HL-60 (cell line): ENCODE measurements at regions not wholly inside any gene's neighbourhood (a gene's known extent, or its start where the extent isn't known, plus 50 kb on each side); places are given as distances from the start of the nearest gene placed in this dataset.
"Not testable (repeated sequence)": the region's sequence is repeated elsewhere in the genome, so short reads cannot be mapped to it uniquely, and the experiment has no call there.

ENCODE experiments used
- DNase-seq, 2 experiments: peaks; one replicate each; pipeline ENCODE4 v3.0.0-alpha.2; 2010 to 2020; ENCODE audit warnings: low read depth in 1 of 2, low spot score in 1 of 2
- H3K27ac ChIP-seq: fragments of 250-450 bp; sonication (Bioruptor Pico); replicated peaks from 2 replicates; pipeline ENCODE4 v1.5.1; 2020; ENCODE audit warnings: mild to moderate bottlenecking, moderate library complexity
- H3K27me3 ChIP-seq: fragments of 250-450 bp; sonication (Bioruptor Pico); 2 replicates; pipeline ENCODE4 v1.5.1; 2021; ENCODE audit warnings: mild to moderate bottlenecking, moderate library complexity; ENCODE audit not compliant: insufficient read depth, poor library complexity, severe bottlenecking
- H3K4me3 ChIP-seq: replicated peaks from 2 replicates; pipeline ENCODE4 v1.5.1; 2011; ENCODE audit warnings: mild to moderate bottlenecking, control low read depth, low read length; ENCODE audit not compliant: insufficient read depth
- CTCF ChIP-seq: IDR thresholded peaks from one replicate; pipeline ENCODE4 v1.5.1; 2011; ENCODE audit warnings: low read length, control low read depth, inconsistent platforms; ENCODE audit not compliant: insufficient read depth
- GABPA ChIP-seq: IDR thresholded peaks from 2 replicates; pipeline ENCODE4 v1.6.1; 2012; ENCODE audit warnings: low read depth
- POLR2AphosphoS5 ChIP-seq: IDR thresholded peaks from 2 replicates; pipeline ENCODE4 v1.6.1; 2012; ENCODE audit warnings: low read depth
- REST ChIP-seq: IDR thresholded peaks from 2 replicates; pipeline ENCODE4 v1.6.1; 2012; ENCODE audit warnings: low read depth; ENCODE audit not compliant: insufficient replicate concordance
- SPI1 ChIP-seq: IDR thresholded peaks from 2 replicates; pipeline ENCODE4 v1.6.1; 2012; ENCODE audit warnings: low read depth, mild to moderate bottlenecking, borderline replicate concordance

- Histone ChIP-seq H3K27me3 (no peaks in the 10 kb centered on the region), H3K4me3 (no peak overlapping the region), H3K27ac (no peak overlapping the region)
- no peak for DNase-seq
- TF ChIP-seq REST (no peak), SPI1 (no peak), CTCF (no peak), GABPA (no peak), POLR2AphosphoS5 (no peak)
Measured at GRCh38 chr2:75844651-75845050, 133.9 kb upstream of the GCFC2 start.

- not testable (repeated sequence) for H3K4me3 ChIP-seq, H3K27ac ChIP-seq, DNase-seq, H3K27me3 ChIP-seq
Measured at GRCh38 chr2:75834588-75834987, 123.9 kb upstream of the GCFC2 start.

GRCh38 chr2:75833386-75833785 is 122.7 kb upstream of the GCFC2 start:
- Histone ChIP-seq H3K27me3 (no peaks in the 10 kb centered on the region), H3K4me3 (no peak overlapping the region), H3K27ac (no peak overlapping the region)
- no peak for DNase-seq
- TF ChIP-seq SPI1 = no peak
- no peak for TF ChIP-seq GABPA
- TF ChIP-seq POLR2AphosphoS5 = no peak
- no peak for TF ChIP-seq REST
- no peak for TF ChIP-seq CTCF

- DNase-seq = no peak
- no peaks in the 10 kb centered on the region for H3K27me3 ChIP-seq
- no peak overlapping the region for H3K4me3 ChIP-seq
- H3K27ac ChIP-seq = no peak overlapping the region
- TF ChIP-seq SPI1 (no peak), REST (no peak), CTCF (no peak), POLR2AphosphoS5 (no peak), GABPA (no peak)
Measured at GRCh38 chr2:75828826-75829225, 118.1 kb upstream of the GCFC2 start.

- H3K27ac ChIP-seq, H3K27me3 ChIP-seq, H3K4me3 ChIP-seq, DNase-seq: not testable (repeated sequence)
Measured at GRCh38 chr2:75823515-75823914, 112.8 kb upstream of the GCFC2 start.
